Stimulated activated CD4-positive, alpha-beta T cell treated with anti-CD3 and anti-CD28 coated beads, Interleukin-15, amount 100 ng/mL, for 1 hour (primary cell): ENCODE measurements at regions not wholly inside any gene's neighbourhood (a gene's known extent, or its start where the extent isn't known, plus 50 kb on each side); places are given as distances from the start of the nearest gene placed in this dataset.
"Not testable (repeated sequence)": the region's sequence is repeated elsewhere in the genome, so short reads cannot be mapped to it uniquely, and the experiment has no call there.

Experiments
- DNase-seq, 2 donors: peaks; one replicate each; pipeline ENCODE4 v3.0.0-alpha.2; 2020; ENCODE audit warnings: low read depth in 1 of 2, low spot score in 1 of 2

GRCh38 chr20:4441871-4442270 lies 192.8 kb upstream of the ADRA1D start:
- no peak for DNase-seq

DNA sequence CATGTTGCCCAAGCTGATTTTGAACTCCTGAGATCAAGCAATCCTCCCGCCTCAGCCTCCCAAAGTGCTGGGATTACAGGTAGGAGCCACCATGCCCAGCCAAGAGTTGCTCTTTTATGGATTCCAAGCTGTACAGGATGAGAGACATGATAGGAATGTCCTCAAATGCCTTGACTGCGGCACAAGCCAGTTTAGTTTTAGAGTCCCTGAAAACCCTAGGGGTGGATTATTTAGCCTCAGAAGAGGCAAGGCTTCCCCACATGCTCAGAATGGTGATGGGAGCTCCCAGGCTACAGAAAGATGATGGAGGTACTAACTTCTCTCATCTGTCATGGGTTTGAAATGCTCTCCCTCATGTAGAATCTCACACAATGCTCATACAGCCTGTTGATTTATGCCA lies 192.1 kb upstream of the ADRA1D start:
- DNase-seq = no peak

DNA sequence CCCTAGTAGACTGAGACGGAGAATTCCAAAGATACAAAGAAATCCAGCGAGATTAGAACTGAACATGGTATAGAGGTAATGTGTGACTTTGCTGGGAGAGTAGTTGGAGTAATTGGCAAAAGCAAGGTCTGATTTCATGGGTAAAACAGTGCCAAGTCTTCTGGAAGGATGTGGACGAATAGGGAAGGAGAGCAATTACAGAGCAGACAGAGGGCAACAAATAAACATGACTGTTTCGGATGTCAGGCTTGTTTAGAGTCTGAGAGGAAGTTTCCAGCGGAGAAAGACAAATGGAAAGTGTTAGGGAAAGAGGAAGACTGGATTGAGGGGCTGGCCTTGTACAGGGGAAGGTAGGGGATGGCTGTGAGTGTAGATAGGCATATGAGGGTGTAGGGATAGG lies 190.4 kb upstream of the ADRA1D start:
- DNase-seq = no peak

DNA sequence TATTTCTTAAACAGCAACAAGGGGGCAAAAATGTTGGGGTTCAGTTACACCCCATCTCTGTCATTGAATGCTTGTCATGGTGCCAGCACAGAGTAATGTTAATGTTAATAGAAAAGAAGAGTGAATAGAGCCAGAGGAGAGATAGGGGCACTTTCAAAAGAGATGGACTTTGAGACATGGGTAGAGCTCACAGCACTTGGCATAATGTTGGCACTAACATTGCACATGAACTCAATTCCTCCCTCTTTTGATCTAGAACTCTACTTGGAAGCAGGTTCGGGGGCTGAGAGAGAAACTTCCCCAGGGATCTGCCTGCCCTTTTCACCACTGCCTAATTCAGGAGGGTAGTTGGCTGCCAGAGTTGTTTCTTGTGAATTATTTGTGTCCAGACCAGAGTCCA lies 188.0 kb upstream of the ADRA1D start:
- DNase-seq = no peak

DNA sequence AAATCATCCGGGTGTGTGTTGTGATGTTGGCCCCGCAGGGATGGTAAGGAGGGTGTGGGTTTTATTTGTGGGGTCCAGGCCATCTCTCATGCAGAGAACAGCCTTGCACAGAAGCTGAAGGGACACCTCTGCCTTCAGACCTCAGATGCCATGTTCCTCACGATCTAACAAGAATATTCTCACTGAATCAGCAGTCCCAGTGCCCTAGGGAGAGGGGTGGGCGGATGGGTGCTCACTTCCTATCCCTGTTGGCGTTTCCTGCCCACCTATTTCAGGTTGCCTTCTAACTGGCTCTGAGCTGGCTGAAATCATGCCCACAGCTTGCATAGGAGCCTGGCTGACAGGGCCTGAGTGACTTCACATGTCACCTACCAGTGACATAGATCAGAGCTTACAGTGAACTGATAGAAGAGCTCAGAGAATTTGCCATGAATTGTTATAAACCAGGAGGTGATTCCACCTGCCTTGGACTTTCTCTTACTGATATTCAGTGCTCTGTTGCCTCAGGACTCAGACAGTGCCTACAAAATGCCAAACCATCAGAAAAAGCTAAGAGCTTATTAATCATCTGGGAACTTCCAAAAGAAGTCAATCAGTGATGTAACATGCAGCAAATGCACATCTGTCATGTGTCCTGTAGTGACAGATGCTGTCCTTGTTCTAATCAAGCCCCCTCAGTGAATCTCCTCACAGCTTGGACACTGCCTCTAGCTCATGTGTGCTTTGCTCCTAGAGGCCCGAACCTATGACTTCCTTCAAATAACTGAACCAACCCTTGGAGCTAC lies 186.8 kb upstream of the ADRA1D start:
- DNase-seq = no peak

DNA sequence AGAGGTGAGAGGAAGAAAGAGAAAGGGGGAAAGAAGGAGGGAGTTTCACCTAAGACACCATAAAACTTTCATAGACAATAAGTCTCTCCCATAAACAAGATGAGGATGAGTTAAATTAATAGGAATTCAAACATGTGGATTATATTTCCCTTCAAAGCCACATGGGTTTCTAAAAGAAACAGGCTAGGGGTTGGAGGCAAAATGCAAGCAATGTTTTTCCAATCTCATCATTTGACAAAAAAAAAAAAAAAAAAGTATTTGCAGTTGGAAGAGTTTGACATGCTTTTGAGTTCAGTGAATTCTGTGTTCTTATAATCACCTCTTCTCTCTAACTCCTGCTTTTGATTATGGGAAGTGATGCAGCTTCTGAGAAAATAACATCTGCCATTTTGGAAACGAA lies 186.1 kb upstream of the ADRA1D start:
- DNase-seq = no peak

GRCh38 chr20:4434681-4435080 lies 185.6 kb upstream of the ADRA1D start:
- no peak for DNase-seq

GRCh38 chr20:4431446-4431845 lies 182.4 kb upstream of the ADRA1D start:
- no peak for DNase-seq

DNA sequence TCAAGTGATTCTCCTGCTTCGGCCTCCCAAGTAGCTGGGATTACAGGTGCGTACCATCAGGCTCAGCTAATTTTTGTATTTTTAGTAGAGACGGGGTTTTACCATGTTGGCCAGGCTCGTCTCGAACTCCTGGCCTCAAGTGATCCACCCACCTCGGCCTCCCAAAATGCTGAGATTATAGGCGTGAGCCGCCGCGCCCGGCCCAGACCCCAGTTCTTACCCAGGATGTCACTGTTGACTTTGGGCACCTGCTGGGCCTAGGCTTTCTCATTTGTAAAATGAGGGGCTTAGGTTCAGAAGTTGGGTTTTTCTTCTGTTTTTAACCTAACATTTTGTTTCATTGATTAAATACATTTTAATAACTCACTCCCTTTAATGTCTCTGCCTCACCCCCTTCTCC lies 181.7 kb upstream of the ADRA1D start:
- not testable (repeated sequence) for DNase-seq

DNA sequence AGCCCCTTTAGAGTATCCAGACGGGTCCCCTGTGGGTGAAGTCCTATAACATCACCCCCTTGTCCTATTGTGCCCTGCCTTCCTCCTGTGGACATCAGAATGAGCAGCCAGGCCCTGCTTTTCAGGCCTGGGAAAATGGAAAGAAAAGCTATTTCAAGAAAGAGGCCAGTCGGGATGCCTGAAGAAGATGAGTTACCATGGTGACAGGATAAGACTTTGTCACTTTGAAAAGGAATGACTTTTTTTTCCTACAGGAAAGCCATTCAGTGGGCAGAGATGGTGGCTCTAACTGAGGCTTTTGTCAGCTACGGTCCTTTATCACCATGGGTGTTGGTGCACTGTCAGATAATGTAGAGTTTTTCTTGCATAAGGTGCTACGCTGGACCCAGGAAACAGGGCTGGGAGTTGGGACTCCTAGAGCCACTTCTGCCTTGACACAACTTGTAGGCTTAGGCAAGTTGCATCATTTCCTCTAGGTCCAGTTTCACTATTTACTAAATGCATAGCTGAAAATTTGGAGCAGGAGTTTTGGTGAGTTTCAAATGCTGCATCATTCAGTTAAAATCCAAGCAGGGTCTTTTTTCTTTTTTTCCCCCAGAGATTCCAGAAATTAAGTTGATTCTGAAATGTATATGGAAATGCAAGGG lies 179.0 kb upstream of the ADRA1D start:
- no peak for DNase-seq

- no peak for DNase-seq
Measured at GRCh38 chr20:4418141-4418540, 169.1 kb upstream of the ADRA1D start.

DNA sequence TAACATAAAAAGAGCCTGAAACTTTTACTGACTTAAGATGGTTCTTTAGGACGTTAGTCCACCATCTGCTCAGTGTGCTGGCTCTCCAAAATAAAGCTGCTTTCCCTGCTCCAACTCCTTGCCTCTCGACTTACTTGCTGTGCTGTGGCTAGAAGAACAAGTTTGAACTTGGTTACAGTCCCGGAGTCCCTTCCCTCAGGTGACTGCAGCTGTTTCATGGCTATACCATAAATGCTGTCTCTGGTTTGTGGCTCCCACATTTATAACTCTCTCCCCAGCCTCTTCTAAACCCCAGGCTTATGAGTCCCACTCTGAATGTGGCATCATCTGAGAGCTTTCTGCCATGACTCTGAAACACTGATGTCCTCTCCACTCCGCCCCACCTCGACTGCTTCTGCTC lies 166.2 kb upstream of the ADRA1D start:
- no peak for DNase-seq

DNA sequence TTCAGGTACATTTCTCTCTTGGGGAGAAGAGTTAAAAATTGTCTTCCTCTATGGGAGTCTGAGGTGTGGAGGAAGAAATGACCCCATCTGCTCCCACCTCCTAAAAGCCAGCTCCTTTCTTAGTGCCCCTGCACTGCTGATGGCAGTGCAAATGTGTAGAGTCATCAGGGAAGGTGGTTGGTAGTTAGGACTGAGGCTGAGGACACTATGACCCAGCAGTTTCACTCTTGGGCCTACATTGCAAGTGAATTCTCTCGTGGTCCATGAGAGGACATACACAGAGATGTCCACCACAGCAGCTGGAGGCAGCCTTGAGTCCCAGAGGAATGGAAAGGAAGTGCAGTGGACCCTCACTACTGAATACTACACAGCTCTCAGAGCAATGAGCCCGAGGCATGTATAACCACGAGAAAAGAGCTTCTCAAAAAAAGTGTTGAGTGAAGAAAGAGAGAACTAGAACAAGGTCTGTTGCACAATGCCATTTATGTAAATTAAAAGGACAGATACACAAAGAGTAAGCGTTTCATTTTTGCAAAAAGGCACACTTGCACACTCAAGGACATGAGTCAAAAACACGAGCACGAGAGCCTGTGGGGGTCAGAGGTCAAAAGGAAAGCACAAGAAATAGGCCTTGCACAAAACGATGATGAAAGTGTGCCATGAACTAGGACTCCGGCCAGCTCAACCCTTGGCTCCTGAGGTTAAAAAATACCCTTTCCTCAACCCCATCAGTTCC lies 164.4 kb upstream of the ADRA1D start:
- no peak for DNase-seq

DNA sequence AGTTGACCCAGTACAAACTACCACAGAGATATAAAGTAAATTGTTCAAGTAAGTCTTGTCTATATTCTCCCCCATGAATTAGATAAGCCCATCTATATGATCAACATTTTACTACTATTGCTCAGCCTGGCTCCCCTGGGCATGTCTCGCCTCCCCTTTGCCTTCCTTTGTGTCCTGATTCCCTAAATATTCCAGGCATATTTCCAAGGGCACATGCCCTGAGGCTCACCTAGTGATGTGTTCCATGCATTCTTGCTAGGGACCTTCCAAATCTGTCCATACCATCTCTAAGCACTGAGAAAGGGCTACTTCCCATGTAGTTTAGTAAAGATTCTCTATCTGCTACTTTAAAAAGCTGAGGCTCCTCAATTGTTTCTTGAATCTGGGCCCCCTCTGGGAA lies 163.1 kb upstream of the ADRA1D start:
- no peak for DNase-seq

DNA sequence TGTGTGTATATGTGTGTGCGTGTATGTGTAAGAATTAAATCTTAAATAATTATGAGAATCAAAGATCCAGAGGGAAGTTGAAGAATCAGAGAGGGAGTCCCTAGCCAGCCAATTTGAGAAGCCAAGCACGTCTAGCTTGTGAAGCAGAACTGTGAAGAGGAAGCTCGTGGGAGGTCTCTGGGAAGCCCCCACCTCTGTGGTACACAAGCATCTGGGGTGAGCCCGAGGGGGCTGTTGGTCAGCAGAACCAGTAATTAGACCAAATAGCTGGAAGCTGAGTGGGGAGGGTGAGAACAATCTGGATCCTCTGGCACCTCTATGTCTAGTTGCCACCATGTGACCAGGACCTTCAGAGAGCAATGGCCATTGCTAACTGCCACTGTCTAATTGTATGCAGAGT lies 162.7 kb upstream of the ADRA1D start:
- no peak for DNase-seq

DNA sequence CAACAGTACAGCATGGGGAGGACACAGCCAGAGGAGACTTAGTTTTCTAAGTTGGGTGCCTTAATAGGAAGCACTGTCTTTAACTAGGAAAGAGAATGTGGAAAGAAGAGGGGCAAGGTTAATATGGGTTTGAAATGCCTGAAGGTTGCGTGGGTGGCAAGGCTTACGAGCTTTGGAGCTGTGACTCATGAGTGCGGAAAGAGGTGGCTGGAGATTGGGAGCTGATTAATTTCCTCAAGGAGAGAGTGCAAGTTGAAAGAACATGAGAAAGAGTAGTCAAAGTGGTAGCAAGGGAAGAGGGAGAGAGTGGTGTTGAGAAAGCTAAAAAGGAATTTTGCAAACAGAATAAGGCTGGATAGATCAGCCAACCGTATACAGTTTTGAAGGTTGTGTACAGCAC lies 157.5 kb upstream of the ADRA1D start:
- no peak for DNase-seq

GRCh38 chr20:4401601-4402000 lies 152.5 kb upstream of the ADRA1D start:
- no peak for DNase-seq

DNA sequence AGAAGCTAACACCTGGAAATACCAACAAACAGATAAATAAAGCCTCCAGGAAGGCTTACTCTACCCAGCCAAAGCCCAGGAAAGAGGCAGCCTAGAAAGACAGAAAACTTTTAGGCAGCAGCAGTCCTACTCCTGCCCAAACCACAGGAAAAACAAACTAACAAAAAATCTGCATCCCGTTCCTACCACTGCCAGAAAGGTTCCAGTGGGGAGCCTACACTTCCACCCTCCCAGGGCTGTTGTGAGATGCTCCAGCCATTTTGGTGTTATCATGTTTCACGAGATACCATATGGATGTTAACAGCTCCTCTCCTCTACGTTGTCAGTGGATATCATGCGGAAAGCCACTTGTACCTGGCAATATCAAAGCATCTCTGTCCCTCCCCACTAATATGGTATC lies 135.9 kb upstream of the ADRA1D start:
- DNase-seq = no peak

DNA sequence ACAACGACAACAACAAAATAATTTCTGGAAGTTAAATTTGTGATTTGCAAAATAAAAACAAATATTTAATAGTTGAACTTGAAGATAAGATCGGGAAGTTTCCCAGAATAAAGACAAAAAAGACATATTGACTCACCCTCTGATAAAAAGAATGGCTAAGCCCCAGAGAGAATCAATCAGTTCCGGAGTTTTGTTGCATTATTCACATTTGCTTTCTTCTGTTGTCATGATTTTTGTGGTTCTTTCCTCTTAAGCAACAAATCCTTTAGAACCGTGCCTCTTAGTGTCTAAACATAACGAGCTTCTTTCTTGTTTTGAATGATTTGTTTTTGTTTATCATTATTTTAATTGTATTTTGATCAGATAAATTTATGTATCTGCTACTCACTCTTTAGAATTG lies 134.9 kb upstream of the ADRA1D start:
- DNase-seq = no peak

DNA sequence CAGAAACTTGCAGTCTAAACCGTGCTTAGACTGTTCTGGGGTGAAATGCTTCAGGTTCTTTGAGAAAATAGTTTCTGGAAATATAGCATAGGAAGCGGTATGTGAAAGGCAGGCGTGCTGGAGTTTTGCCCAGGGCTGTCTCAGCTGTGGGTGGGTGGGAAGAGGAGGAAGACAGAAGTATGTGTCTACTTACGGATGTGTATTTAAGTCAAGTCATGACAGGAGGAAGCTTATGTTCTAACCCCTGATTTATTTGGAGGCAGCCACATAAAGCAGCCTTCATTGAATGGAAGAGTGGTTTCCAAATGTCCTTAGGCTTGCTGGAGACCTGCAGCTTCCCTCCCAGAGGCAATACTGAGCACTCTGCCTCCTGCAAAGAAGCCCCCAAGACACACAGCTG lies 126.8 kb upstream of the ADRA1D start:
- DNase-seq = no peak

DNA sequence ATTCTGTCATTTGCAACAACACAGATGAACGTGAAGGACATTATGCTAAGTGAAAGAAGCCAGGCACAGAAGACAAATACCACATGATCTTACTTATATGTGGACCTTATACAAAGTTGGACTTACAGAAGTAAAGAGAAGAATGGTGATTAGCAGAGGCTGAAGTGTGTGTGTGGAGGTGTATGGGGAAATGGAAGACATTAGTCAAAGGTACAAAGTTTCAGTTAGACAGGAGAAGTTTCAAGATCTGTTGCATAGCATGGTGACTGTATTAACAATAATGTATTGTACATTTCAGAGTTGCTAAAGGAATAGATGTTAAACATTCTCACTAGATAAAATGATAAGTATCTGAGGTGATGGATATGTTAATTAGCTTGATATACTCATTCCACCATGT lies 124.4 kb upstream of the ADRA1D start:
- no peak for DNase-seq

GRCh38 chr20:4371623-4372251 lies 122.7 kb upstream of the ADRA1D start:
- DNase-seq = no peak
